Endodermal cell (in vitro differentiated cells): ENCODE measurements at regions not wholly inside any gene's neighbourhood (a gene's known extent, or its start where the extent isn't known, plus 50 kb on each side); places are given as distances from the start of the nearest gene placed in this dataset.

Experiments
- DNase-seq: peaks from one replicate; pipeline ENCODE4 v3.0.0-alpha.2; 2017
- H3K27ac ChIP-seq: 2 replicates; pipeline ENCODE4 v1.5.1; 2013; ENCODE audit warnings: mild to moderate bottlenecking, low read depth, low read length, moderate library complexity
- H3K27me3 ChIP-seq: 2 replicates; pipeline ENCODE4 v1.6.1; 2013; ENCODE audit warnings: mild to moderate bottlenecking, low read length, moderate library complexity; ENCODE audit not compliant: insufficient read depth, control insufficient read depth, poor library complexity, severe bottlenecking
- H3K36me3 ChIP-seq: 2 replicates; pipeline ENCODE4 v1.7.0; 2013; ENCODE audit warnings: mild to moderate bottlenecking, low read length, moderate library complexity; ENCODE audit not compliant: control insufficient read depth, insufficient read depth
- H3K4me1 ChIP-seq: one replicate; pipeline ENCODE4 v1.7.0; 2013; ENCODE audit warnings: low read length; ENCODE audit not compliant: control insufficient read depth, insufficient read depth
- H3K4me3 ChIP-seq: 2 replicates; pipeline ENCODE4 v1.5.1; 2013; ENCODE audit warnings: mild to moderate bottlenecking, low read length, moderate library complexity
- H3K9ac ChIP-seq: 2 replicates; pipeline ENCODE4 v1.6.1; 2013; ENCODE audit warnings: mild to moderate bottlenecking, low read length, moderate library complexity; ENCODE audit not compliant: poor library complexity, severe bottlenecking; ENCODE audit errors: extremely low read depth
- H3K9me3 ChIP-seq: 2 replicates; pipeline ENCODE4 v1.6.1; 2013; ENCODE audit warnings: mild to moderate bottlenecking, low read length, moderate library complexity; ENCODE audit not compliant: control insufficient read depth
- H3K27ac Mint-ChIP-seq: 2 replicates; pipeline ENCODE4 v1.8.0; 2020; ENCODE audit warnings: mixed read lengths
- H3K27me3 Mint-ChIP-seq: 2 replicates; pipeline ENCODE4 v1.8.0; 2021; ENCODE audit warnings: mild to moderate bottlenecking, mixed read lengths; ENCODE audit not compliant: insufficient read depth
- H3K36me3 Mint-ChIP-seq: 2 replicates; pipeline ENCODE4 v1.8.0; 2020; ENCODE audit warnings: low read depth, mixed read lengths
- H3K4me1 Mint-ChIP-seq: 2 replicates; pipeline ENCODE4 v1.8.0; 2020; ENCODE audit warnings: mixed read lengths
- H3K4me3 Mint-ChIP-seq: 2 replicates; pipeline ENCODE4 v1.8.0; 2020; ENCODE audit warnings: mild to moderate bottlenecking, moderate library complexity, mixed read lengths
- H3K9me3 Mint-ChIP-seq: 2 replicates; pipeline ENCODE4 v1.8.0; 2020; ENCODE audit warnings: mild to moderate bottlenecking, mixed read lengths
- CTCF ChIP-seq: fragments of 200-600 bp; sonication (generic); conservative IDR thresholded peaks from 2 replicates; pipeline ENCODE4 v1.5.0; 2021; ENCODE audit warnings: antibody characterized with exemption, mild to moderate bottlenecking
- WGBS, 2 experiments: methylation state at CpG; one replicate each; pipeline versions ENCODE4 v1.1.5 to v1.1.7; 2013; ENCODE audit warnings: missing lambda C conversion rate in 2 of 2, mixed read lengths in 1 of 2; ENCODE audit not compliant: insufficient coverage in 1 of 2, insufficient read length in 1 of 2; 5-methylcytosine and 5-hydroxymethylcytosine counted together

DNA sequence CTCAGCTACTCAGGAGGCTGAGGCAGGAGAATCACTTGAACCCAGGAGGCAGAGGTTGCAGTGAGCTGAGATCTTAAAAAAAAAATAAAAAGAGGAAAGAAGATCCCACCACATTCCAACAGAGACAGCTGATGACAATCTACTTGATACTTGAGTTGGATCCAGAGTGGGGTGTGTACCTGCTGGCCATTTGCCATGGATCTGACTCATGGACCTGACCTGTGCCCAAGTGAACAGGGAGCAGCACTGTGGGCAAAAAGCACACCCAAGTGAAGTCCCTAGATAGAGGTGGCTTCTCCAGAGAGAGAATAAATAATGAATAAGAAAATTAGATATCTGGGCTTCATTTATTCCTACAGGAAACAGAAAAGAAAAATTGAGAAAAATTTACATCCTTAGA is 81.2 kb upstream of the MIER3 start:
- Histone ChIP-seq H3K27me3 (peaks cover 6% of the 10 kb centered on the region), H3K9me3 (no peaks in the 10 kb centered on the region), H3K4me1 (no peaks in the 10 kb centered on the region), H3K9ac (no peak overlapping the region), H3K36me3 (no peaks in the 10 kb centered on the region), H3K4me3 (no peak overlapping the region), H3K27ac (no peak overlapping the region)
- Mint-ChIP-seq H3K27me3 (peaks cover 18% of the 10 kb centered on the region), H3K27ac (no peak overlapping the region), H3K9me3 (no peaks in the 10 kb centered on the region), H3K4me1 (peaks cover 11% of the 10 kb centered on the region), H3K4me3 (no peak overlapping the region), H3K36me3 (no peaks in the 10 kb centered on the region)
- no peak for TF ChIP-seq CTCF
- no peak for DNase-seq

- Histone ChIP-seq H3K36me3 (no peaks in the 10 kb centered on the region), H3K4me1 (no peaks in the 10 kb centered on the region), H3K9ac (no peak overlapping the region), H3K27ac (no peak overlapping the region), H3K4me3 (no peak overlapping the region), H3K9me3 (no peaks in the 10 kb centered on the region), H3K27me3 (peaks cover 2% of the 10 kb centered on the region)
- no peak for TF ChIP-seq CTCF
- no peaks in the 10 kb centered on the region for H3K36me3 Mint-ChIP-seq
- no peak for DNase-seq
- 88 to 91% methylated on average over 2 of the region's 2 CpGs for WGBS, 2 experiments
- H3K4me1 Mint-ChIP-seq: peaks cover 11% of the 10 kb centered on the region
- H3K27ac Mint-ChIP-seq: no peak overlapping the region
- H3K9me3 Mint-ChIP-seq: no peaks in the 10 kb centered on the region
- no peak overlapping the region for H3K4me3 Mint-ChIP-seq
- peaks cover 14% of the 10 kb centered on the region for H3K27me3 Mint-ChIP-seq
Measured at GRCh38 chr5:57033503-57033902, 81.6 kb upstream of the MIER3 start.

GRCh38 chr5:57034201-57034916 is 82.4 kb upstream of the MIER3 start:
- H3K9ac ChIP-seq: no peak overlapping the region
- no peak overlapping the region for H3K4me3 ChIP-seq
- no peaks in the 10 kb centered on the region for H3K36me3 ChIP-seq
- Mint-ChIP-seq H3K4me1 (peaks cover 8% of the 10 kb centered on the region), H3K36me3 (no peaks in the 10 kb centered on the region), H3K4me3 (no peak overlapping the region), H3K27ac (no peak overlapping the region), H3K27me3 (peaks cover 14% of the 10 kb centered on the region), H3K9me3 (no peaks in the 10 kb centered on the region)
- TF ChIP-seq CTCF: no peak
- H3K27me3 ChIP-seq: no peaks in the 10 kb centered on the region
- no peak overlapping the region for H3K27ac ChIP-seq
- no peaks in the 10 kb centered on the region for H3K9me3 ChIP-seq
- no peak for DNase-seq
- WGBS, 2 experiments: 85 to 92% methylated on average over 4 to 5 of the region's 5 CpGs
- H3K4me1 ChIP-seq: no peaks in the 10 kb centered on the region
